Stimulated activated naive CD4-positive, alpha-beta T cell (primary cell): ENCODE measurements at regions not wholly inside any gene's neighbourhood (a gene's known extent, or its start where the extent isn't known, plus 50 kb on each side); places are given as distances from the start of the nearest gene placed in this dataset.

Source experiments
- DNase-seq, 6 experiments: peaks; one replicate each; lab custom pipeline; 2025; lab: John Stamatoyannopoulos, UW

DNA sequence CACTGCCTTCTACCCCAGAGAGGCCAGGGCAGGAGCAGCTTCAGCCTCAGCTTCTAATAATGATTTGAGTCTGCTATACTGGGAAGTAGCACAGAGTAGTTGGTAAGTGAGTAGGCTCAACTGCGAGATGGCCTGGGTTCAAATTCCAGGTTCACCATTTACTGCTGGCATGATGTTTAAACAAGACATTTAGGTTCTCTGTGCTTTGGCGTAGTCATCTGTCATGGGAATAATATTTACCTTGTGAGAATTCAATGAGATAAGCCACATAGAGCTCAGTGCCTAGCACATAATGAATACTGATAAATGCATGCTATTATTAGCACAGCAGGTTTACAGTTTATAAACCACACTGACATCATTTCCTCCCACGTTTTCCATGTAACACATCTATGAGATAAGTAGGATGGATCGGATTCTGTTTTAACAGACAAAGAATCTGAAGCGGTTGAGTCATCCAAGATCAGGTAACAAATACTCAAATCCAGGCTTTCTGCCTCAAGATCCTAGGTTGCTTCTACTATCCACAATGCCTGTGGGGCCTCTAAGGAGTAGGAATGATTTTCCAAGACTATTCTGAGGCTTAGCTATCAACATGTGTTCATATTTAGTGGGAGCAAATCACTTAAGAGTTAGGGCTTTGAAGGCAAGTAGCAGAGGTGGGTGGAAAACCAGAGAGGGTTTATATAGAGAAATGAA is 72.9 kb upstream of the DTNBP1 start:
- no peak for DNase-seq

- DNase-seq = no peak
Observed at GRCh38 chr6:15734118-15734897, 71.5 kb upstream of the DTNBP1 start.

DNA sequence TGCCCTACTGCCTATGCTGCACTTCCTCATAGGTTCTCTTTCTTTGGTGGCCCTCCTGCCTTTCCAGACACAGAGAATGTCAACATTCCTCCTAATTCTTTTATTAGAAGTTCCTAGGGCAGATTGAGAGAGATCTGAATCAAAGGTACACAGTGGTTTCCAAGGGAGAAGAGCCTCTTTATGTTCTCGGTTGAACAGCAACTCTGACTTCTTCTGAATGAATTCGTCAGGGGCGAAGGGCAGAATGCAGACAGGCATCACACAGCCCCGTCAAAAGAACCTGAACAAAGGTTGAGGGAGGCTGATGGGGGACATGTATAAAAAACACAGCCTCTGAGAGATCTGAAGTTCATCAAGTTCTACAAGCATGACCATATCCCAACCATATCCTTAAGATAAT is 68.1 kb upstream of the DTNBP1 start:
- no peak for DNase-seq

DNA sequence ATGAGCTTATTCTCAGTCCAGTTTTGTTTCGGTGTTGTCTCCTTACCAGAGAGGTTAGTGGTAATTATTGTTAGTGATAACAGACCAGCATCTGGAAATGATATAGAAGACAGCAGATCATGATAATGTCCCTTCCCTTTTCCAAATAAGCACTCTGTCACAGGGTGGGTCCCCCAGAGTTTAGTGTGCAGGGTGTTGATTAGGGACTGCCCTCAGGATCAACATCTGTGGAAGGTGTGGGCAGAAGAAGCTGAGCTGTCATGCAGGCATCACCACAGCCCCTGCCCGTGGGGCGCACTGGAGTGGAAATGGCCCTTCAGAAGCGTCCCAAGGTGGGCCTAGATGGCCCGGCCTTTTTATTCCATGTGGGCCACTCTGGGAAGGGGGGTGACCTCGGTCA is 67.6 kb upstream of the DTNBP1 start:
- DNase-seq = no peak

- DNase-seq = no peak
Observed at GRCh38 chr6:15722731-15723130, 59.9 kb upstream of the DTNBP1 start.

DNA sequence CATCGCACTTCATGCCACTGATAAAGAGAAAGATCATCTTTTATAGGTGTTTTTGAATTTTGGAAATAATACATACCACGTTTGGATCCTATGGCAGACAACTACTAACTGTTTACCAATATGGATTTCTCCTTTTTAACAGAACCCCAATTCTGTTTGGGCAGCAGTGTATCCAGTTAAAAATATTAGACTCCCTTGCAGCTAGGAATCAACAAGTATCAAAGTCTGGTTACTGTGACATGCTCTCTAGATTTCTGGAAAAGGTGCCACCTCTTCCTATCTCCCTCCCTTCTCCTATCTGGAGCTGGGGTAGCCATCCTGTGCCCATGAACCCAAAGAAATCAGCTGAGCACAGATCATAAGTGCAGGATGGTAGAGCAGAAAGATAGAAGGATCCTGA is 54.1 kb upstream of the DTNBP1 start:
- DNase-seq = no peak

- DNase-seq = no peak
Observed at GRCh38 chr6:15715851-15716250, 53.0 kb upstream of the DTNBP1 start.

GRCh38 chr6:15715060-15715459 is 52.2 kb upstream of the DTNBP1 start:
- no peak for DNase-seq

DNA sequence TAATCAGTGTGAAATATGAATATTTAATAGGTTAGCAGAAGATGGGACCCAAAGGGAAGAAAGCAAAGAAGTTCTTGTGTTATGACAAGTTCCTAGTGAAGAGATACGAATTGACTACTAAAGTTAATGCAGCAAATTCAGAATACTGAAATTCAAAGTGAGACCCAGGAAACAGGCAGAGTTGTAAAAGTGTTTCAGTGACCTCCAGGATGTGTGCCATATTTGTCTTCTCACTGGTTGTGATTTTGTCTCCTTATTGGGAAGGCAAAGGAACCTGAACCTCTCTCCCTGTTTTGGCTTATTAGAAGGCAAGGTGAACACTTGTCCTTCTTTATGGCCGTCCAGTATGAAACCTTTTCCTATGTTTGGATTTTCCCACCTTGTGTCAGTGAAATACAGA is 51.8 kb upstream of the DTNBP1 start:
- no peak for DNase-seq

DNA sequence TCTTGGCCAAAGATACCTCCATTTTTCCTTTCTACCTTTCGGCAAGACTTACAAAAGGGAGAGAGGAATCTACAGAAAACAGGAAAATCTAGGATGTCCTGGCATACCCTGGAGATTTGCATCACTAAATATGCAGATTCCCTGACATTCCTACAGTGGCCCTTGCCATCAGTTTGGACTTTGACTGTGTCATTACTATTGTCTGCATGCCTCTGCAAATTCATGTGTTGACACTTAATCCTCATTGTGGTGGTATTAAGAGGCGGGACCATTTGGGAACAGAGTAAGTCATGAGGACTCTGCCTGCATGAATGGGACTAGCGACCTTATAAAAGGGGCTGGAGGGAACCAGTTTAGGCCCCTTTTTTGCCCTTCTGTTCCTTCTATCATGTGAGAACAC is 50.5 kb upstream of the DTNBP1 start:
- no peak for DNase-seq

- no peak for DNase-seq
Observed at GRCh38 chr6:15712797-15713196, 50.0 kb upstream of the DTNBP1 start.
